AG04449 (cell line): ENCODE measurements at regions not wholly inside any gene's neighbourhood (a gene's known extent, or its start where the extent isn't known, plus 50 kb on each side); places are given as distances from the start of the nearest gene placed in this dataset.

Source experiments
- CTCF ChIA-PET: fragments of 350-600 bp; formaldehyde crosslinking; extraction: SDS; loops from one replicate; lab custom pipeline; 2021; ENCODE audit warnings: antibody characterized with exemption; lab: Yijun Ruan, JAX
- POLR2A ChIA-PET: fragments of 400-600, 350-600 bp; formaldehyde crosslinking; extraction: SDS; loops from one replicate; lab custom pipeline; 2020; ENCODE audit warnings: antibody characterized with exemption, inconsistent platforms; lab: Yijun Ruan, JAX
- DNase-seq: peaks from one replicate; pipeline ENCODE4 v3.0.0-alpha.2; 2010; ENCODE audit warnings: low read depth, low spot score
- H3K4me3 ChIP-seq: 2 replicates; pipeline ENCODE4 v1.5.1; 2011; ENCODE audit warnings: low read depth, mild to moderate bottlenecking, control low read depth, low read length
- CTCF ChIP-seq: IDR thresholded peaks from one replicate; pipeline ENCODE4 v1.5.1; 2011; ENCODE audit warnings: mild to moderate bottlenecking, moderate library complexity, low read length, control low read depth, inconsistent platforms; ENCODE audit not compliant: insufficient read depth; ENCODE audit errors: missing control alignments

GRCh38 chr3:7875925-7876324 lies 625.7 kb upstream of the LMCD1 start:
- no peak for DNase-seq
- CTCF ChIA-PET, result no interaction called here
- no peak overlapping the region for H3K4me3 ChIP-seq
- TF ChIP-seq CTCF, result no peak
- POLR2A ChIA-PET, result no interaction called here

GRCh38 chr3:7876741-7877297 lies 624.8 kb upstream of the LMCD1 start:
- no peak for TF ChIP-seq CTCF
- CTCF ChIA-PET, result no interaction called here
- no peak overlapping the region for H3K4me3 ChIP-seq
- DNase-seq, result no peak
- POLR2A ChIA-PET, result no interaction called here

GRCh38 chr3:7877312-7877711 lies 624.3 kb upstream of the LMCD1 start:
- TF ChIP-seq CTCF, result no peak
- ChIA-PET POLR2A (no interaction called here), CTCF (no interaction called here)
- DNase-seq, result no peak
- no peak overlapping the region for H3K4me3 ChIP-seq

GRCh38 chr3:7879572-7879971 lies 622.1 kb upstream of the LMCD1 start:
- no peak for DNase-seq
- no peak overlapping the region for H3K4me3 ChIP-seq
- POLR2A ChIA-PET, result no interaction called here
- CTCF ChIA-PET, result no interaction called here
- TF ChIP-seq CTCF, result no peak

GRCh38 chr3:7881946-7882345 lies 619.7 kb upstream of the LMCD1 start:
- no peak overlapping the region for H3K4me3 ChIP-seq
- no peak for TF ChIP-seq CTCF
- POLR2A ChIA-PET, result no interaction called here
- CTCF ChIA-PET, result no interaction called here
- DNase-seq, result no peak

- ChIA-PET POLR2A (no interaction called here), CTCF (no interaction called here)
- no peak overlapping the region for H3K4me3 ChIP-seq
- DNase-seq, result no peak
- TF ChIP-seq CTCF, result no peak
Measured at GRCh38 chr3:7897655-7898054, 604.0 kb upstream of the LMCD1 start.
